Hematopoietic multipotent progenitor cell (in vitro differentiated cells): ENCODE measurements at regions not wholly inside any gene's neighbourhood (a gene's known extent, or its start where the extent isn't known, plus 50 kb on each side); places are given as distances from the start of the nearest gene placed in this dataset.

Source experiments
- DNase-seq, 3 donors: peaks; one replicate each; pipeline ENCODE4 v3.0.0-alpha.2; 2011 to 2015; ENCODE audit warnings: low read depth in 2 of 3, low spot score in 2 of 3

DNA sequence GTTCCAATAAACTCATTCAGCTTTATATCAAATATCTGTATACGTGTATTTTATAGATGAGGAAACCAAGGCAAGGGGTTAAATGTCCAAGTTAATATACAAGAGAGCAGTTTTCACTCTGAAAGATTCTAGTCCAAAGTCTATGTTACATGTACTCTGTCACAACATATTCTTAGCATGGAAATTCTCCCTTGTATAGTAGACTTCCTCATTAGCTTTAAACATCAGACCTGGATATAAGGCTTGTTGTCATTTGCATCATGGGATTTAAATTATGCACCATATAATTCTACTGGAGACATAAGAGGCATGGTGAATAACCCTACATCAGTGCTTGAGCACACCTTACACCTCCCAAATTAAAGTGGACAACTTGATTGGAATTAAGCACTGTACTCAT lies 681.9 kb upstream of the CCDC179 start:
- no peak for DNase-seq

DNA sequence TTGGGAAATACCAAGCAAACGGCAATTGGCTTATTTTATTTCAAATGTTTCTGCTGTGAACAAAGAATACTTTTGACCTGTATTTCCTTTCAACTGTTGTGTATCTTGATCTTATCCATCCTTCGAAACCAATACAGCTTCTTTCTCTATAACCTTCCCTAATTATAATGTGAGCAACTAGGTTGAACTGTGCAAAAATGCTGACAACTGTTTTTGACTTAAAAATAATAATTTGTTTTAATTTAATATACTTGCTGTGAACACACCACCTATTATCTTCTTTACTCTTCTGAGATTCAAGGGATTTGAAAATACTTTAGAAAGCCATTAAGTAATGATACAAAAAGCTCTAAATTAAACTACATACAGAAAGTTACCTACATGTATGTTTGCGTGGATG lies 682.5 kb upstream of the CCDC179 start:
- no peak for DNase-seq

- DNase-seq, result no peak
Measured at GRCh38 chr11:23543651-23544222, 683.5 kb upstream of the CCDC179 start.

- no peak for DNase-seq
Measured at GRCh38 chr11:23551706-23552105, 691.4 kb upstream of the CCDC179 start.

DNA sequence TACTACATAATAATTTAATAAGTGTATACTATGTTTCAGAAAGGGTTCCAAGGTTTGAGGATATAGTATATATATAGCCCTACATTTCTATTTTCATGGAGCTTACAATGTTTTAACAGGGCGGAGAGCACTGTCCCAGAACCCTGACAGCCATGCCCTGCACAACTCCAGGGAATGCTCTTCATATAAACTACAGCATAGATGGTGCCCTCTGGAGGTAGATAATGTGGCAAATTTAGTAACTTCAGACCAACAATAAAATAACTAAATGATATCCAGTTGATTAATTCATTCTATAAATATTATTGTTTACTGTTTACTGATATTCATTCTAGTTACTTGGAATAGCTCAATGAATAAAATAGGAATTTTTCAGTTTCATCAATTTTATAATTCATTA lies 693.7 kb upstream of the CCDC179 start:
- DNase-seq, result no peak

GRCh38 chr11:23555085-23555484 lies 694.8 kb upstream of the CCDC179 start:
- DNase-seq, result no peak

DNA sequence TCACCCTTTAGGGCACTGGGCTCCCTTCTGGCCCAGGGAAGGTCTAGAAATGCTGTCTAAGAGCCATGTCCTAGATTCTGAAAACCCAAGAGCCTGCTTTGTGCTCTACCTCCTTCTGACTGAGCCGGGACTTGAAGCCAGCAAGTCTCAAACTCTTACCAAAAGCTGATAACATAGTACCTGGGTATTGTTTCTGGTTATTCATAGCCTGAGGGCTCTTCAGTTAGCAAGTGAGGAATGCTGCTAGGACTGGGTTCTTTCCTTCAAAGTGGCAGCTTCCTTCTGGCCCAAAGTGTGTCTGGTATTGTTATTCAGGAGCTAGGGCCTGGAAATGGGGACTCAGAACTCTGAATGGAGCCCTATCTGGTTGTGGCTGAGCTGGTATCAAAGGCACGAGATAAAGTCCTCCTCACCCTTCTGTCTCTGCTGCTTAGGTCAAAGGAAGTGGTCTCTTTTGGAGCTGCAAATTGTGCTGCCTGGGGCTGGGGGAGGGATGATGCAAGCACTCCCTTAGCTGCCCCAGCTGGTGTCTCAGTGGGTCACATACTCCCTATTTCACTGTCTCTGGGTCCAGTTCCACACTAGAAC lies 696.0 kb upstream of the CCDC179 start:
- DNase-seq, result no peak

DNA sequence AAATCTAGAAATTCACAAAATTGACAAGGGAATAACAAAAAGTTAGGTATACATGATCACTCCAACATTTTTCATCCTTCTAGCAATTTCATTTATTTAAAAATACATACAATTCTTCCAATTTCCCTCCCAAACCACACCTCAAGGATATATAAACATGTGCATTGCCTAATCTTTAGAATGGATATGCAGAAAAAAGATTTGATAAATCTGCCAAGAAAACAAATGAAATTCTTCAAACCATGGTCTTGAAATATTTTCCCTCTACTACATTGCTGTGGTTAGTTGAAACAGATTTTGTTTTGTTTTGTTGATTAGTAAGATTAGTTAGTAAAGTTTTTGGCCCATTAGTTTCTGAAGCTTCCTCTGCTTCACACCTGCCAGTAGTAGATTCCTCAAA lies 703.3 kb upstream of the CCDC179 start:
- DNase-seq, result no peak

GRCh38 chr11:23564370-23564769 lies 704.1 kb upstream of the CCDC179 start:
- DNase-seq, result no peak

- no peak for DNase-seq
Measured at GRCh38 chr11:23569134-23569533, 708.9 kb upstream of the CCDC179 start.

DNA sequence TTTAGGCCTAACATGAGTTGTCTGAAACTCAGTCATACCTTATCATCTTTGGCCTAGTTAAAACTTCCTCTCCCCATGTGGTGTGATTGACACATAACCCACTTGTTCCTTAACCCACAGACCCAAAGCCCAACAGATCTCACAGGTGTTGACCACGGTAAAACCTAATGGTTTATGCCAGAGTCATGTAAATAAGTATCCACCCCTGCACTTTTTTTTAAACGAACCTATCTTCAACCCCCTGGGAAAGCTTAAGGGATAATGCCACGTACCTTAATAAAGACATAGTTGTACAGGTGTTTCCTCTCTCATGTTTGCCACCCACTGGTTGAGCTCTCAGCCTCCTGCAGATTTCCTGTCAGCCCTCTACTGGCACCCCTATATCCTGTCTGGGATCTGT lies 709.3 kb upstream of the CCDC179 start:
- DNase-seq, result peak in 2 of 3 donors; percentile 45 to 73

GRCh38 chr11:23570828-23571227 lies 710.6 kb upstream of the CCDC179 start:
- DNase-seq, result no peak

- no peak for DNase-seq
Measured at GRCh38 chr11:23573429-23573828, 713.2 kb upstream of the CCDC179 start.

DNA sequence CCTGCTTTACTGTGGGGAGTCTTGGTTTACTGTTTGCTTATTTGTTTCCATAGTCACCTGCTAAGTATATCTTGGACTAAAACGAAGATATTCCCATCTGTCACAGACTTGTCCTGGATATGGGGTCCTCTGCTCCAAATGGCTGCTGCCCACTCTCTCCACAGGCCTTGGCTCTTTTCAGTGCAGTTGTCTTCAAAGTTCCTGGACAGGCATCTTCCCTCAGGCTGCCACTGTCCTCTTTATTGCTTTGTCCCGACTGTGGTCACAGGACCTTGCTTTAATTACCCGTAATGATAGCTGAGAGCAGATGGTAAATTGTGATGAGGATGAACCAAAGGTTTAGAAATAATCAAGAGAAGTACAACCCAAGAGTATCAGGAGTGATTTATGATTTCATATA lies 713.9 kb upstream of the CCDC179 start:
- DNase-seq, result no peak

DNA sequence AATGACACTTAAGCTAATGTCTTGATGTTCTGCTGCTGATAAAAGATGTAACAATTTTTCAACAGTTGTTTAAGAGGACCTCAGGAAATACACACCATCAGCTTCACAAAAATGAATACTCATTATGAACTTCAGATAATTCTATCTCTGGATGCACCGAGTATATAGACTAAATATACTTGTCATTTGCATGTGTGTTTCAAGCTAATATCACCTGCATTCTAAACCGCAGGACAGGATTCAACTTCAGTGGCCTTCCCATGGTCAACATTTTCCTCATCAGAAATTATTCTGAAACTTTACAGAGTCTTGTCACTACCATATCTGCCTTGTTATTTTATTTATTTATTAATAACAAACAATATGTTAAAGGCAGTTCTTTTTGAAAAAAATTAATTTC lies 717.0 kb upstream of the CCDC179 start:
- DNase-seq, result no peak

- DNase-seq, result no peak
Measured at GRCh38 chr11:23585416-23586104, 725.3 kb upstream of the CCDC179 start.

- DNase-seq, result no peak
Measured at GRCh38 chr11:23586173-23586572, 725.9 kb upstream of the CCDC179 start.

GRCh38 chr11:23590596-23591308 lies 730.5 kb upstream of the CCDC179 start:
- DNase-seq, result no peak

GRCh38 chr11:23594755-23595154 lies 734.5 kb upstream of the CCDC179 start:
- no peak for DNase-seq

DNA sequence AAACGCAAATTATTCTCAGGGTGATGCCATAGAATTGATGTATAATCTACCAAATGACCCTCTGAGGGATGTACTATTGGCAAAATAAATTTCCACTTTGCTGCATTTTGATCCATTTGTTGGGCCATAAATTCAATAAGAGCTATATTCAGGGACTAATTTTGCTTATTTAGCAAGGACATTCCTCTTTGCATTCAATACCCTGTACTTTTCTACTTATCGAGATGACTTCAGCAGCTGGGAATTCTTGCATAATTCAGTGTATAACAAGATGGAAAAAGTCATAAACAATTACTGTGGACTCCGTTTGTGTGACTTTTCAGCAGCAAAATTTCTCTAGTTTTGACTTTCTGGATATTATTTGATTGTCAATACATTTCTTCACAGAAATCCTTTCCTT lies 744.7 kb upstream of the CCDC179 start:
- DNase-seq, result no peak

GRCh38 chr11:23606191-23606590 lies 745.9 kb upstream of the CCDC179 start:
- no peak for DNase-seq

DNA sequence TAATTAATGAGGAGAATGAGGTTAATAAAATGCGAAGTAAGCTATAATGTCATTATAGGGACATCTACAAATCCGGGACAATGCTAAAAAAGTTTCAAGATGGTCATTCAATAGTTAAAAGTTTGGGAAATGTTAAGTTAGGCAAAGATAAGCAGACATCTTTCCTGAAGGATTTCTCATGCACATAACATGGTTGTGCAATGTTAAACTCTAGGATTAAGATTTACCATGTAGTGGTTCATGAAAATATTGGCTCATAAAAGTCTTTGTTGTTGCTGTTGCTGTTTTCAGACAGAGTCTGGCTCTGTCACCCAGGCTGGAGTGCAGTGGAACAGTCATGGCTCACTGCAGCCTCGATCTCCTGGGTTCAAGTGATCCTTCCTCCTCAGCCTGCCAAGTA lies 751.5 kb upstream of the CCDC179 start:
- no peak for DNase-seq
